Erythroblast (primary cell): ENCODE measurements at regions not wholly inside any gene's neighbourhood (a gene's known extent, or its start where the extent isn't known, plus 50 kb on each side); places are given as distances from the start of the nearest gene placed in this dataset.

Source experiments
- GATA1 ChIP-seq: IDR thresholded peaks from 2 replicates; pipeline ENCODE4 v1.6.1; 2011; ENCODE audit warnings: low read depth, mild to moderate bottlenecking, control low read depth, low read length, moderate library complexity
- POLR2A ChIP-seq: IDR thresholded peaks from 2 replicates; pipeline ENCODE4 v1.6.1; 2011; ENCODE audit warnings: mild to moderate bottlenecking, low read length

DNA sequence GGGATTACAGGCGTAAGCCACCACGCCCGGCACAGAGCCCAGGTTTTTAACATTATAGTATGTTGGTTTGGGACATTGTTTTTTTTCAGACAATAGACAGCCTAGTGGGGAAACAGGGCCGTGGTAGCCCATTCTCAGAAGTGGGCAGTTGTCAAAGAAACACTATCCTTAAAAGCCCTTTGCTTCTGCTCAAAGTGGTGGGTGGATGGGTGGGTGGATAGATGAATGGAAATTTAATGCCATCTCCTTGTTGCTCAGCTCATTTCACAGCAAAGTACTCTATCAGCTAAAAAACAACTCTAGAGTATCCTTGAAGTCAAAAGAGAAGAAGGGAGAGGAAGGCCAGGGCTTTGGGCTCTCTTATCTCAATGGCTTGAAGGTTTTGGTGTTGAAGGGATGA lies 137.8 kb downstream of the RRAGC start:
- no peak for TF ChIP-seq POLR2A
- no peak for TF ChIP-seq GATA1
